ENCODE measurements at regions not wholly inside any gene's neighbourhood (a gene's known extent, or its start where the extent isn't known, plus 50 kb on each side); places are given as distances from the start of the nearest gene placed in this dataset.

GRCh38 chr7:93632371-93632770 is 57.8 kb upstream of the CALCR start:
- Histone ChIP-seq H3K4me1 (ENCODE audit: control insufficient read depth, extremely low read depth, insufficient read depth, low read length) (no peaks in the 10 kb centered on the region), H3K9me1 (replicated peaks; ENCODE audit: control insufficient read depth, extremely low read depth, insufficient read depth, low read length) (no peaks in the 10 kb centered on the region), H2AFZ (ENCODE audit: low read depth, low read length) (no peak overlapping the region), H3K79me2 (ENCODE audit: control insufficient read depth, insufficient read depth, low read length) (no peaks in the 10 kb centered on the region), H3K36me3 (ENCODE audit: control insufficient read depth in 2 of 2, extremely low read depth in 1 of 2, insufficient read depth in 2 of 2, low read length in 2 of 2) (no peaks in the 10 kb centered on the region), H3K27ac (ENCODE audit: insufficient read depth, low read depth, low read length) (no peak overlapping the region), H3K9me3 (replicated peaks; ENCODE audit: control insufficient read depth, insufficient read depth, low read length) (no peaks in the 10 kb centered on the region), H3K9ac (replicated peaks; ENCODE audit: extremely low read depth, insufficient read depth, low read length) (no peak overlapping the region), H3K27me3 (ENCODE audit: control insufficient read depth in 2 of 2, insufficient read depth in 2 of 2, low read length in 2 of 2) (peaks cover 0 to 1% of the 10 kb centered on the region in 2 experiments), H4K20me1 (replicated peaks; ENCODE audit: control insufficient read depth, extremely low read depth, insufficient read depth, low read length) (no peaks in the 10 kb centered on the region), H3K4me3 (replicated peaks in 1 of 3; ENCODE audit: insufficient read depth in 1 of 3, low read depth in 1 of 3, low read length in 3 of 3) (no peak overlapping the region), H3K4me2 (ENCODE audit: insufficient read depth, low read length) (no peak overlapping the region)
- no peak for DNase-seq (ENCODE audit: low read depth, low spot score)
- FAIRE-seq, result no peak
- ChIA-PET POLR2A (no interaction called here), CTCF (interaction anchor here (1.2 to 3.1 kb wide), 2 partner anchors 11 to 628 kb away, joined by 3 to 18 read pairs; no protein-coding TSS in a partner anchor)
- dilution Hi-C loops (cut with MboI; ENCODE audit: extremely low pct_ligation_motif_present, low sequenced_read_pairs), result no loop called here
- intact Hi-C loops (cut with micrococcal nuclease), result no loop called here
- BruUV-seq (replicated peaks), result no TSS peak
- TF ChIP-seq POLR2AphosphoS5 (IDR thresholded peaks at IDR 0.05; ENCODE audit: insufficient read depth, low read depth, low read length), result no peak
- no peak for TF ChIP-seq FOS (IDR thresholded peaks at IDR 0.05; ENCODE audit: borderline replicate concordance, insufficient read depth, low read length)
- no peak for TF ChIP-seq GATA2 (IDR thresholded peaks at IDR 0.05; ENCODE audit: insufficient read depth, insufficient read length, low read depth, low read length)
- TF ChIP-seq JUN (IDR thresholded peaks at IDR 0.05; ENCODE audit: borderline replicate concordance, insufficient read depth, insufficient read length, low read depth), result no peak
- TF ChIP-seq, protein P1, sequence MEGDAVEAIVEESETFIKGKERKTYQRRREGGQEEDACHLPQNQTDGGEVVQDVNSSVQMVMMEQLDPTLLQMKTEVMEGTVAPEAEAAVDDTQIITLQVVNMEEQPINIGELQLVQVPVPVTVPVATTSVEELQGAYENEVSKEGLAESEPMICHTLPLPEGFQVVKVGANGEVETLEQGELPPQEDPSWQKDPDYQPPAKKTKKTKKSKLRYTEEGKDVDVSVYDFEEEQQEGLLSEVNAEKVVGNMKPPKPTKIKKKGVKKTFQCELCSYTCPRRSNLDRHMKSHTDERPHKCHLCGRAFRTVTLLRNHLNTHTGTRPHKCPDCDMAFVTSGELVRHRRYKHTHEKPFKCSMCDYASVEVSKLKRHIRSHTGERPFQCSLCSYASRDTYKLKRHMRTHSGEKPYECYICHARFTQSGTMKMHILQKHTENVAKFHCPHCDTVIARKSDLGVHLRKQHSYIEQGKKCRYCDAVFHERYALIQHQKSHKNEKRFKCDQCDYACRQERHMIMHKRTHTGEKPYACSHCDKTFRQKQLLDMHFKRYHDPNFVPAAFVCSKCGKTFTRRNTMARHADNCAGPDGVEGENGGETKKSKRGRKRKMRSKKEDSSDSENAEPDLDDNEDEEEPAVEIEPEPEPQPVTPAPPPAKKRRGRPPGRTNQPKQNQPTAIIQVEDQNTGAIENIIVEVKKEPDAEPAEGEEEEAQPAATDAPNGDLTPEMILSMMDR (IDR thresholded peaks at IDR 0.05; ENCODE audit: extremely low read depth in 1 of 2, insufficient read depth in 1 of 2, low read depth in 1 of 2, low read length in 2 of 2), result no peak
- TF ChIP-seq, protein P2, sequence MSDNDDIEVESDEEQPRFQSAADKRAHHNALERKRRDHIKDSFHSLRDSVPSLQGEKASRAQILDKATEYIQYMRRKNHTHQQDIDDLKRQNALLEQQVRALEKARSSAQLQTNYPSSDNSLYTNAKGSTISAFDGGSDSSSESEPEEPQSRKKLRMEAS (IDR thresholded peaks at IDR 0.05; ENCODE audit: insufficient read depth, insufficient read length), result no peak
- no peak for TF ChIP-seq EZH2 (IDR thresholded peaks at IDR 0.05; ENCODE audit: borderline replicate concordance, low read depth, low read length, severe bottlenecking)
- TF ChIP-seq POLR2A (IDR thresholded peaks at IDR 0.05; ENCODE audit: low read depth, low read length), result no peak
- TF ChIP-seq MYC (IDR thresholded peaks at IDR 0.05; ENCODE audit: low read depth, low read length), result no peak

Measured in endothelial cell of umbilical vein (primary cell).